ENCODE measurements at regions not wholly inside any gene's neighbourhood (a gene's known extent, or its start where the extent isn't known, plus 50 kb on each side); places are given as distances from the start of the nearest gene placed in this dataset.

GRCh38 chr6:158879180-158879579 lies 60.0 kb upstream of the EZR start:
- Histone ChIP-seq H2AFZ (ENCODE audit: low read length) (no peak overlapping the region), H3F3A (ENCODE audit: low read depth) (no peaks in the 10 kb centered on the region), H3K9me2 (replicated peaks; ENCODE audit: low read depth, low read length) (no peaks in the 10 kb centered on the region), H3K4me2 (ENCODE audit: low read depth, low read length, poor library complexity, severe bottlenecking) (no peak overlapping the region), H3K4me3 (ENCODE audit: low read length, poor library complexity, severe bottlenecking) (no peak overlapping the region), H3K4me1 (ENCODE audit: insufficient read depth, low read length, poor library complexity, severe bottlenecking) (no peaks in the 10 kb centered on the region), H3K36me3 (ENCODE audit: insufficient read depth, low read length) (no peaks in the 10 kb centered on the region), H4K20me1 (ENCODE audit: insufficient read depth, low read length, poor library complexity, severe bottlenecking) (no peaks in the 10 kb centered on the region), H3K9me3 (ENCODE audit: insufficient read depth, low read depth, low read length) (no peaks in the 10 kb centered on the region), H3K27me3 (ENCODE audit: insufficient read depth, low read length, poor library complexity, severe bottlenecking) (no peaks in the 10 kb centered on the region), H3K79me2 (ENCODE audit: insufficient read depth, low read length) (no peaks in the 10 kb centered on the region), H3K9ac (ENCODE audit: low read depth, low read length, poor library complexity, severe bottlenecking) (no peak overlapping the region)
- TF ChIP-seq, protein P1, sequence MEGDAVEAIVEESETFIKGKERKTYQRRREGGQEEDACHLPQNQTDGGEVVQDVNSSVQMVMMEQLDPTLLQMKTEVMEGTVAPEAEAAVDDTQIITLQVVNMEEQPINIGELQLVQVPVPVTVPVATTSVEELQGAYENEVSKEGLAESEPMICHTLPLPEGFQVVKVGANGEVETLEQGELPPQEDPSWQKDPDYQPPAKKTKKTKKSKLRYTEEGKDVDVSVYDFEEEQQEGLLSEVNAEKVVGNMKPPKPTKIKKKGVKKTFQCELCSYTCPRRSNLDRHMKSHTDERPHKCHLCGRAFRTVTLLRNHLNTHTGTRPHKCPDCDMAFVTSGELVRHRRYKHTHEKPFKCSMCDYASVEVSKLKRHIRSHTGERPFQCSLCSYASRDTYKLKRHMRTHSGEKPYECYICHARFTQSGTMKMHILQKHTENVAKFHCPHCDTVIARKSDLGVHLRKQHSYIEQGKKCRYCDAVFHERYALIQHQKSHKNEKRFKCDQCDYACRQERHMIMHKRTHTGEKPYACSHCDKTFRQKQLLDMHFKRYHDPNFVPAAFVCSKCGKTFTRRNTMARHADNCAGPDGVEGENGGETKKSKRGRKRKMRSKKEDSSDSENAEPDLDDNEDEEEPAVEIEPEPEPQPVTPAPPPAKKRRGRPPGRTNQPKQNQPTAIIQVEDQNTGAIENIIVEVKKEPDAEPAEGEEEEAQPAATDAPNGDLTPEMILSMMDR (conservative IDR thresholded peaks at IDR 0.05; ENCODE audit: low read length), result no peak
- no peak for TF ChIP-seq EZH2phosphoT487 (IDR thresholded peaks at IDR 0.05; ENCODE audit: borderline replicate concordance)

GRCh38 chr6:158877716-158878115 lies 58.5 kb upstream of the EZR start:
- H3K27me3 ChIP-seq (ENCODE audit: insufficient read depth, low read length, poor library complexity, severe bottlenecking), result no peaks in the 10 kb centered on the region
- H3K4me1 ChIP-seq (ENCODE audit: insufficient read depth, low read length, poor library complexity, severe bottlenecking), result no peaks in the 10 kb centered on the region
- TF ChIP-seq, protein P1 (conservative IDR thresholded peaks at IDR 0.05; ENCODE audit: low read length), result no peak
- TF ChIP-seq EZH2phosphoT487 (IDR thresholded peaks at IDR 0.05; ENCODE audit: borderline replicate concordance), result no peak
- H3K9ac ChIP-seq (ENCODE audit: low read depth, low read length, poor library complexity, severe bottlenecking), result no peak overlapping the region
- no peak overlapping the region for H3K4me2 ChIP-seq (ENCODE audit: low read depth, low read length, poor library complexity, severe bottlenecking)
- H3K9me3 ChIP-seq (ENCODE audit: insufficient read depth, low read depth, low read length), result no peaks in the 10 kb centered on the region
- no peaks in the 10 kb centered on the region for H3K79me2 ChIP-seq (ENCODE audit: insufficient read depth, low read length)
- H3F3A ChIP-seq (ENCODE audit: low read depth), result no peaks in the 10 kb centered on the region
- no peaks in the 10 kb centered on the region for H3K36me3 ChIP-seq (ENCODE audit: insufficient read depth, low read length)
- no peak overlapping the region for H2AFZ ChIP-seq (ENCODE audit: low read length)
- no peaks in the 10 kb centered on the region for H4K20me1 ChIP-seq (ENCODE audit: insufficient read depth, low read length, poor library complexity, severe bottlenecking)
- no peaks in the 10 kb centered on the region for H3K9me2 ChIP-seq (replicated peaks; ENCODE audit: low read depth, low read length)
- H3K4me3 ChIP-seq (ENCODE audit: low read length, poor library complexity, severe bottlenecking), result no peak overlapping the region

DNA sequence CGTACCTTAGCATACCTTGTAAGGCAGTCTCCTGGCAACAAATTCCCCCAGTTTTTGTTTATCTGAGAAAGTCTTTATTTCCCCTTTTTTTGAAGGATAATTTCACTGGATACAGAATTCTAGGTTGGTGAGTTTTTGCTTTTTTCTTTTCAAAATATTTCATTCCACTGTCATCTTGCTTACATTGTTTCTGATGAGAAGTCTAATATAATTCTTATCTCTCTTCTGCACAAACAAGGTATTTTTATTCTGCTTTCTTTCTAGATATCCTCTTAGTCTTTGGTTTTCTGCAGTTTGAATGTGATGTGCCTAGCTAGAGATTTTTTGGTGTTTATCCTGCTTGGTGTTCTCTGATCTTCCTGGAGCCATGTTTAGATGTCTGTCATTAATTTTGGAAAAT lies 57.7 kb upstream of the EZR start:
- H3K4me2 ChIP-seq (ENCODE audit: low read depth, low read length, poor library complexity, severe bottlenecking), result no peak overlapping the region
- H3F3A ChIP-seq (ENCODE audit: low read depth), result no peaks in the 10 kb centered on the region
- no peaks in the 10 kb centered on the region for H3K9me3 ChIP-seq (ENCODE audit: insufficient read depth, low read depth, low read length)
- no peaks in the 10 kb centered on the region for H3K36me3 ChIP-seq (ENCODE audit: insufficient read depth, low read length)
- no peak overlapping the region for H3K4me3 ChIP-seq (ENCODE audit: low read length, poor library complexity, severe bottlenecking)
- H3K27me3 ChIP-seq (ENCODE audit: insufficient read depth, low read length, poor library complexity, severe bottlenecking), result no peaks in the 10 kb centered on the region
- no peak overlapping the region for H2AFZ ChIP-seq (ENCODE audit: low read length)
- no peaks in the 10 kb centered on the region for H4K20me1 ChIP-seq (ENCODE audit: insufficient read depth, low read length, poor library complexity, severe bottlenecking)
- H3K4me1 ChIP-seq (ENCODE audit: insufficient read depth, low read length, poor library complexity, severe bottlenecking), result no peaks in the 10 kb centered on the region
- H3K9me2 ChIP-seq (replicated peaks; ENCODE audit: low read depth, low read length), result no peaks in the 10 kb centered on the region
- TF ChIP-seq, protein P1 (conservative IDR thresholded peaks at IDR 0.05; ENCODE audit: low read length), result no peak
- no peak for TF ChIP-seq EZH2phosphoT487 (IDR thresholded peaks at IDR 0.05; ENCODE audit: borderline replicate concordance)
- H3K9ac ChIP-seq (ENCODE audit: low read depth, low read length, poor library complexity, severe bottlenecking), result no peak overlapping the region
- H3K79me2 ChIP-seq (ENCODE audit: insufficient read depth, low read length), result no peaks in the 10 kb centered on the region
